GM12872 (cell line): ENCODE measurements at regions not wholly inside any gene's neighbourhood (a gene's known extent, or its start where the extent isn't known, plus 50 kb on each side); places are given as distances from the start of the nearest gene placed in this dataset.

ENCODE experiments used
- CTCF ChIP-seq: IDR thresholded peaks from 3 replicates; pipeline ENCODE4 v1.5.1; 2011; ENCODE audit warnings: low read depth, mild to moderate bottlenecking, low read length, moderate library complexity; ENCODE audit not compliant: insufficient read depth

- TF ChIP-seq CTCF, result no peak
Measured at GRCh38 chr10:111392910-111393309, 316.1 kb downstream of the ADRA2A start.

- TF ChIP-seq CTCF, result no peak
Measured at GRCh38 chr10:111410740-111411139, 333.9 kb downstream of the ADRA2A start.

- no peak for TF ChIP-seq CTCF
Measured at GRCh38 chr10:111425459-111425858, 348.6 kb downstream of the ADRA2A start.

- no peak for TF ChIP-seq CTCF
Measured at GRCh38 chr10:111429288-111430028, 352.6 kb downstream of the ADRA2A start.

GRCh38 chr10:111430070-111430469 is 353.2 kb downstream of the ADRA2A start:
- no peak for TF ChIP-seq CTCF

GRCh38 chr10:111432588-111432987 is 355.8 kb downstream of the ADRA2A start:
- no peak for TF ChIP-seq CTCF

GRCh38 chr10:111435871-111436270 is 359.0 kb downstream of the ADRA2A start:
- TF ChIP-seq CTCF, result no peak
